Posterior vena cava (tissue), 2 donors: ENCODE measurements at regions not wholly inside any gene's neighbourhood (a gene's known extent, or its start where the extent isn't known, plus 50 kb on each side); places are given as distances from the start of the nearest gene placed in this dataset.

Experiments
- DNase-seq: peaks from one replicate; pipeline ENCODE4 v3.0.0-alpha.2; 2020; ENCODE audit warnings: low spot score
- intact Hi-C, 2 donors: fragments of 100-400 bp; cut with DNase I; formaldehyde crosslinking; loops; one replicate each; pipeline versions ENCODE4 v1.14.1 to v1.14.2; 2022 to 2023
- donor health status: DM: yes; HTN: yes; CAD: no.
- donor health status: DM: yes; HTN: yes; CAD: no.

DNA sequence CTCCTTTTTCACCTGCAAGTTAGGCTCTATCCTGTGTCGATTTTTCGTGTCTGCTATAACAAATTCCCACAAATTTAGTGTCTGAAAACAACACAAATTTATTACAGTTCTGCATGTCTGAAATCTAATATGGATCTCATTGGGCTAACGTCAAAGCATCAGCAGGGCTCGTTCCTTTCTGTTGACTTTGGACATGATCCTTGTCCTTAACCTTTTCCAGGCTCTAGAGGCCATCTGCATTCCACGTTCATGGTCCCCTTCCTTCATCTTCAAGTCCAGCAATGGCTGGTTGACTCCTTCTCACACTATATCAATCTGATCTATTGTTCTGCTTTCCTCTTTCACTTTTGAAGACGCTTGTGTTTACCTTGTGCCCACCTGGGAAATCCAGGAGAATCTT lies 165.7 kb upstream of the RARB start:
- intact Hi-C loops, result no loop called here
- DNase-seq, result no peak

DNA sequence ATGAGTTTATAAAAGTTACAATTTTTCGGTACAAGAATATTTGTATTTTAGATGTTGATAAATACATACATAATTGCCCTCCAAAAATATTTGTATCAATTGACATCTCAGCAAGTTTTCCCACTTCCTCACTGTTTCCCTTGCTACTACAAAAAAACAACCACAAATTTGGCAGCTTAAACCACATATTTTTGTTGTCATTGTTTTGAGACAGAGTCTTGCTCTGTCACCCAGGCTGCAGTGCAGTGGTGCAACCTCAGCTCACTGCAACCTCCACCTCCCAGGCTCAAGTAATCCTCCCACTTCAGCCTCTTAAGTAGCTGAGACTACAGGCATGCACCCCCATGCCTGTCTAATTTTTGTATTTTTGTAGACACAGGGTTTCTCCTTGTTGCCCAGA lies 162.8 kb upstream of the RARB start:
- intact Hi-C loops, result no loop called here
- DNase-seq, result no peak

DNA sequence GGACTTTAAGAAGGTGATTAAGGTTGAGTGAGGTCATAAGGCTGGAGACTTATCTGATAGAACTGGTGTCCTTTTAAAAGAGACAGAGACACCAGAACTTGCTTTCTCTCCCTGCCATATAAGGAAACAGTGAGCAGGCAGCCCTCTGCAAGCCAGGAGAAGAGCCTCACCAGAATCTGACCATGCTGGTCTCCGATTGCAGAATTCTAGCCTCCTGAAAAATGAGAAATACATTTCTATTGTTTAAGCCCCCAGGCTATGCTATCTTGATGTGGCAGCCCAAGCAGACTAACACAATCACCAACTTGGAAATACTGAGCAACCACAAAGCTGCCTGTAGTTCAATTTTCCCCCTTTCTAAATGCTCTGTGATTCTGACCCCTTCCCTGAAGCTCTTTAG lies 161.4 kb upstream of the RARB start:
- intact Hi-C loops, result no loop called here
- no peak for DNase-seq

DNA sequence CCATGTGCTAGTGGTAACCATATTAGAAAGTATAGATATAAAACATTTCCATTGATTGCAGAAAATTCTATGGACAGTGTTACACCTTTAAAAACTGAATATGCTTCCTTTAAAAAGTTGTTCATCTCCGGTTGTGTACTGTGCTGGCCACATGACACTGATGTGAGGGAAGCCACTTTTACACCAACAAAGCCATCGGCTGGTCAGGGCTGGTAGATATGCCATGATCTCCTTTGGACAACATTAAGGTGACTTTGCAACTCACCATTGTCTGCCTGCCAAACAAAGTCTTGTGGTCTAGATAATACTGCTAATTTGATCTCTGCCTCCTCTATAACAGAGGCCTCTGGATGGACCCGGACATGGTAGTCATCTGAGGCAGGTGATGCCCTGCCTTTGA lies 156.0 kb upstream of the RARB start:
- intact Hi-C loops, result no loop called here
- no peak for DNase-seq

DNA sequence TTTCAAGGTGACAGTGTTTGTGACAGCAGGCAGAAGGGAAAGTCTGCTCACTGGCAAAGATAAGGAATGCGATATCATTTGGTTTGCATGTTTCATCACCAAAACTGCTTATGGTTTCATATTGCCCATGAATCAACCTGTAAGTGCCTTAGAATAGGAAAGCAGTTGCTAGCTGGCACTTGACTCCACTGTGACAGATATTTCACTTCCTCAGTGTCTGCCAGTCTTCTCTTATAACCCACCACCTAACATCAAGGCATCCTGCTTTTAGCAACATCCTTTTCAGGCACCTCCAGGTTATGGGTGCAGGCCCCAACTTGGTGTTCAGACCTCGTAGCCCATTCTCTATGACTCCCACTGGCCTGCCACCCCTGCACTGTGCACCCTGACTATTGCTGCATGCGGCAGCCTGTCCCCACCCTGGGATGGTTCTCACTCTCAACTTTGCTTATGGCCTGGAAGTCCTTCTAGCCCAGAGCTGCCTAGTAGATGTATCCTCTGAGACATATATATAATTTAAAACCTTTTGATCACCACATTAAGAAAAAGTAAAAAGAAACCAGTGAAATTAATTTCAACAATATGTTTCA lies 154.4 kb upstream of the RARB start:
- intact Hi-C loops, result no loop called here
- no peak for DNase-seq

DNA sequence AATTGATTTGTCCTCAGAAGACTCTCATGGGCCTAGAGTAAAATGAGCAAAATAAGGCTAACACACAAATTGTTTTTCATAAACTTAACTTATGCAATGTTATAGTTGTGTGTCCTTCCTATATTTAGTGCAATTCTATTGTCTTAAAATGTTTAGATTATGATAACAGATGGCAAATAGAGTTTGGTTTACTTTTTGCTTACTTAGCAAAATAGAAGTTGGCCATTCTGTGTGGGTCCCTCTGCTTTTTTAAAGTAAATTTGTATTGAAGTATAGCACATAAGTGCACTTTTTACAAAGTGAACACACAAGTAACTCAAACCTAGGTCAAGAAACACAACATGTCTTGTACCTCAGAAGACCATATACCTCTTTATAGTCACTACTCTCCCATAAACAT lies 150.6 kb upstream of the RARB start:
- no peak for DNase-seq

DNA sequence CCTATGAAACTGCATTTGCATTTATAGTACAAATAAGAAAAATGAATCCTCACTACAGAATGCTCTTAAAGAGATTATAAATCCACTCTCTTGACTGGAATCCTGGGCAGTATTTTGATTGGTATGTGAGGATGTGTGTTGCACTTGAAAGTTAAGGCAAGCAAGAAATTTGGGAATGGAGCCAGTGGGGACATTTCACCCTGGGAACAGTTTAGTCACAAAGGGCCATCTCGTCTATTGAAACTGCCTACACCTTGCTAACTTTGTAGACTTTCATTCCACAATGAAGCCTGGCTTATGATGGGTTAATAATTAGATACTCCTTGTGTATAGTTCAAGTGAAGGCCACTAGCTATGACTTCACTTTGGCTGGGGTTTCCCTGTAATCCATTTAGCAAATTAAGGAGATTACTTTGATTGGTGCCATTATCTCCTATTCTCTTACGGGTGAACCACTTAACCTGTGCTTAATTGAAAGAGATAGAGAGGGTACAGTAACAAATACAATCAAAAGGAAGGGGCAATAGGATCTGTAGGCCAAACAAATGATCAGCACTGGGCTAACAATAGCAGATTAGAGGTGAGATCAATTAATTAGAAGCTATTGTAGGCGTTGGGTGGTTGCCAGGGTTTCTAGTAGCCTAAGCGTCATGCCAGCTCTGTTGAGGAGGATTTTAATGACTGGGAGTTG lies 146.9 kb upstream of the RARB start:
- no peak for DNase-seq
- intact Hi-C loops, result no loop called here

More for the DNA sequence above, 150.6 kb upstream of the RARB start:
- intact Hi-C loops, result no loop called here

DNA sequence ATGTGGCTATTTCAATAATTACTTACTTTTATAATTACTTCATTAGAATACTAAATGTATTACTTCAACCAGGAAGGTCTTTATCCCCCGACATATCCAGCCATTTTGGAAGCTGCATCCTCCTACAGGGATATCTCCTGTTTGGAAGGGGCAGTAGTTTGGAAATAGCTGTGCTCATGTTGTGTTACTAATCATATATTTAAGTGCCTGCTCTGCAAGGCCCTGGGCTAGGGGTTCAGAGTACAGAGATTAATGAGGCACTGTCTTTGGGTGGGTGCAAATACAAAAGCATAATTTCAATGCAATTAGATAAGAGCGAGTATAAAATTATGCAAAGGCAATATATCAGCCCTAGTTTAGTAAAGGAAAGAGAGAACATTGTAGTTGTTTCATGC lies 146.3 kb upstream of the RARB start:
- intact Hi-C loops, result no loop called here
- no peak for DNase-seq

DNA sequence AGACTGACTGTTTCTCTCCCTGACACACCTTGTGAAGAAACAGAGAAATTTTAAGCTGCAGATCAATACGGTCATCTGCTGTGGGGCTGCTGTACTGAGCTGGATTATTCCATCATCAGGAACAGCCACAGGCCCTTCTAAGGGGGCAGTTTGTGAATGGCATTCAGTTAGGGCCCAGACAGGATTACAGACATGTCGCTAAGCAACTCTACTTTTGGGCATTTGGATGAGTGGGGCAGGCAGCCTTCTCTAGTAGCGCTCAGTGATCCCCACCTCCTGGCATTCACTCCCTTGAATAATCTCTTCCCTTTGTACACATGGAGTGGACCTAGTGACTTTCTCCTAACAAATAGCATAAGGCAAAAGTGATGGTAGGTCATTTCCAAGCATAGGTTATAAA lies 144.4 kb upstream of the RARB start:
- DNase-seq, result no peak
- intact Hi-C loops, result no loop called here

DNA sequence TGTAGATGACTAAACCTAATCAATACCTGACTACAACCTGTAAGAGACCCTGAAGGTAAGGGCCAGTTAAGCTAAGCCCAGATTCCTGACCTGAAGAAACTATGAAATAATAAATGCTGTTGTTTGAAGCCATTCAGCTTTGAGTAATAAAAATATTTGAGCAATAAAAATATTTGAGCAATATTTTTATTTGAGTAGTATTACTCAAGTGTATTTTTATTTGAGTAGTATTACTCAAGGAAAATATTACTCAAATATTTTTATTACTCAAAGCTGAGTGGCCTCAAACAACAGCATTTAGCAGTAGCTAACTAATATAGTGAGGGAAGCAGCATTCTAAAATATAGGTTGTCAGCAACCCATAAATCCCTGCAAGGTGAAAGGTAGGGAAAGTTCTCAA lies 143.8 kb upstream of the RARB start:
- no peak for DNase-seq
- intact Hi-C loops, result no loop called here

DNA sequence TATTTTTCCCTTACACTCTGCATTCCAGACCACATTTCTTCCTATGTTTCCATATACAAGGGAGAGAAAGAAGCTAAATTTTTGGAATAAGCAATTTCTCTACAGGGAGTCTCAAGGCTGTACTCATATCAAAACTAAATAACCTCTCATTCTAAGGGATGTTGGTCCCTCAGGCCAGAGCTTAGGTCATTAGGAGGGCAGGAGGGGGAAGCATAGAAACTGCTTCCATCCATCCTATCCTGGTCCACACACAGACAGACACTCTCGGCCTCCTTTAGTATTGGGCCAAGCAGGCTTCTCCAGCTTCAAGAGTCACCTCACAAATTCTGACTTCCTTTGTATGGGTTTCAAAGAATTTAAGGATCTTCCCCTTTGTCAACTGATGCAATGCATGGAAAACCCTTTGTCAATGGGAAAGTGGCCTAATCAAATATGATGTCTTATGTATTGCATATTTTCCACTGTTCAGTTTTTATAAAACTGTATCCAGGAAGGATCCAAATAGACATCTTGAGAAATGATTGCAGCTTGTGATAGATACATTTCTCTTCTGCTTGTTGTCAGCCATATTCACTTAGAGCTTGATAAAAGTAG lies 140.7 kb upstream of the RARB start:
- DNase-seq, result no peak
- intact Hi-C loops, result no loop called here

DNA sequence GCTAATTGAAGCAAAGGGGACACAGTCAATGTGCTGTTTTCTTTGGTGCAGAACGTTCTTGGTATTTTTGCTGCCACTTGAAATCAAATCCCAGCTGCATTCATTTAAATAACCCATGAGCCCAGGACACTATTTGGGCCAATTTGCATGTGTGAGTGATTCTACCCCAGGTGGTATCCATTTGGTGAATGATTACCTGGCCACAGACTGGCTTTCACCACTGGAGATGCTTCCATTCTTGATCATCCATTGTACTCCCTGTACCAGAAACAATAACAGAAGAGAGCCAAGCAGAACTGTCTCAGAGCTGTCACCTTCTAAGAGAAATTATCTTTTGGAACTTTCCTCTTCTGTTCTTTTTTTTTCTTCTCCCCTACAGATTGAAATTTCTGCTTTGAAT lies 139.7 kb upstream of the RARB start:
- intact Hi-C loops, result no loop called here
- DNase-seq, result no peak

DNA sequence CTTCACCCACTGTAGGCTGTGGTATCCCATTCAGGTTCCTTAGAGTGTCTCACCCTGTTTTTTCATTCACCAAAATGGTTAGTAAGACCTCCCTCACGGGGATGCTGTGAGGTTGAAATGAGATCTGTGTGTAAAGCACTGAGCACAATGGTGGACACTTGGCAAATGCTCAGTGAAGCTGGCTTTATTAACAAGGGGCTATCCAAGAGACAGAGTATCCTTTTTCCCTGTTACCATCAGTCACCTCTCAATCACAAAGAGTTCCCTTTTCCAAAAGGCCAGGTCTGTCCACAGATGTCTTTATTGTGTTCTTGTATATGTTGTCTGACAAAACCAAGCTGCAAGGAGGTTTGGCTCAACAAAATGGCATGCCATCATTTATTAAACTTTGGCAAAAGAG lies 138.9 kb upstream of the RARB start:
- intact Hi-C loops, result no loop called here
- no peak for DNase-seq

DNA sequence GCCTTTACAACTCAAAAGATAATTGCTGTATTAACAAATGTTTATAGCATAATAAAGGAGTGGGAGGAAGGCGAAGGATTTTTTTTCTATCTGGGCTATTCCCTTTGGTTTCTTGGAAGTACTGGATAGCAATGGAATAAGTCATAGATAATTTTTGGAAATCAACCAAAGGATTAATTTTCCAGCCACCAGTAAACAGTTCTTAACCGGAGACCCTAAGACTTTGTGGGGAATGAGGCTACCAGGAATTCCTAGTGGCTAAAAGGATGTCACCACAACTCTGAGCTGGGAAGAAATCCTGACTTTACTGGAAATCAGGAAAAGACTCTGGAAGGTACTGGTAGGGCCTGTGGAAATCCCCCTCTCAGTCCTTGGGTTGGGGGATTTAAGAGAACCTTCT lies 138.4 kb upstream of the RARB start:
- intact Hi-C loops, result no loop called here
- no peak for DNase-seq

DNA sequence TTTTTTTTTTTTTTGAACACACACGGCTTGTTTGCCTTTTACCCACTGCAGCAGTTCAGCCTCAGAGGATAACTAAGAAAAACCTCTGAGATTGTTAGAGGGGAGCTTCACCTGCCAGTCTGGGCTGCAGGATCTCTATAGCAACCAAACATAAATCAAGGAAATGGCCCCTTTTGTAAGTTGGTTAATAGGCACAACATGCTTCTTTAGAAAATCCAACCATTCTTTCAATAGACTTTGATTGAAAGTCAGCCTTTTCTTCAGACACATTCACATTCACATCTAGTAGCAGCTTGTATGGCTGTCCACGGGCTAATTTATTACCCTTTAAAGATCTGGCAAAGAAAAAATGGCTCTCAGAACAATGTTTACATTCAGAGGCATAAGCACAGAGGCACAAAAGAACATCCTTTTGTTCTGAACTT lies 136.6 kb upstream of the RARB start:
- intact Hi-C loops, result no loop called here
- DNase-seq, result no peak

DNA sequence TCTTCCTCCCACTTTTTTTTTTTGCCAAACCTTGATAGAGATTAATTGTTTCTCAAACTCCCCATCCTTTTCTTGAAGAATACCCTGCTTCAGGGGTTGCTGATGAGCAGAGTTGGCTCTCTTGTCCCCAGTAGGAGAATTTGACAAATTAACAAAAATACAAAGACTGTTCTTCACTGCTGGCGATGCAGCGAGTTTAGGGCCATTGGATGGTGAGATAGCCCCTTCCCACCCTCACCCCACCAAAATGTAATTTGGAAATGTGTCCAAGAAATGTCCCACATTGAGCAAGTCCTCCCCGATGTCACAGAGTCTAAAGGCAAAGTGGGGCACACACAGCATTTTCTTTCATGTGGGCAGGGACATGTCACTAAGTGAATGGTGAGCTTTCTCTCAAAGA lies 136.0 kb upstream of the RARB start:
- intact Hi-C loops, result no loop called here
- DNase-seq, result no peak

DNA sequence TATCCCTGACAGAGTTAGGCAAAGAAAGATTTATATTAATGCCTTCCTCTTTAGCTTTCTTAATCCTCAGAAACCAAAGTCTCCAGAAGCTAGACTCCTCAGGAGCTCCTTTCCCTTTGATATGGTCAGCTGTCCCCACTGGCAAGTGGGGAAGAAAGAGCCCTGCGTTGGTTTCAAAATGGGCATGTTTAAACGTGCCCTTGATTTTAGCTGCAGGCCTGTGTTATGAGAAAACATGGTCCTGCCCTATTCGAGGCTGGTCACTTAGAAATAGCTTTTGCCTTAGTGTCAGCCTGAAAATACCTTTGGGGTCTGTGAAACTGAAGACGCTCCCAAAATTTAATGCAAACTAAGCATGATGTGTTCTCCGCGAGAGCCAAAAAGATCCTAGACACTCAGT lies 135.5 kb upstream of the RARB start:
- intact Hi-C loops, result no loop called here
- DNase-seq, result no peak

DNA sequence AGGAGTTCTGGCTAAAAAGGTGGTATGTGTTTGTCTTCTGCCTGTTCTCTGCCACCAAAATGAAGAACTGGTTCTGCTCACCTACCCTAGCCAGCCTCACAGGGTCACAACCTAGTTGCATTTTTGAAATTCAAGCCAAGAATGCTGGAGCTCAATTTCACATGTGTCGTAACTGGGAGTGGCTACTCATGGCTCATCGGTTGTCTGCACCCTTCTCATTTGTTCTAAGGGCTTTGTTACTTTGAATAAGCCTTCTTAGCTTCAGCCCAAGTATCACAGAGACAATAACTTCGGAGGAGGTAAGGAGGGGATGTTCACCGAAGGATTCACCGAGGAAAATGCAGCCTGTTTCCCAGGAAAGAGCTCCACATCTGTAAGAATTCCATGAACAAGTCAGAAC lies 134.3 kb upstream of the RARB start:
- DNase-seq, result no peak
- intact Hi-C loops, result no loop called here

DNA sequence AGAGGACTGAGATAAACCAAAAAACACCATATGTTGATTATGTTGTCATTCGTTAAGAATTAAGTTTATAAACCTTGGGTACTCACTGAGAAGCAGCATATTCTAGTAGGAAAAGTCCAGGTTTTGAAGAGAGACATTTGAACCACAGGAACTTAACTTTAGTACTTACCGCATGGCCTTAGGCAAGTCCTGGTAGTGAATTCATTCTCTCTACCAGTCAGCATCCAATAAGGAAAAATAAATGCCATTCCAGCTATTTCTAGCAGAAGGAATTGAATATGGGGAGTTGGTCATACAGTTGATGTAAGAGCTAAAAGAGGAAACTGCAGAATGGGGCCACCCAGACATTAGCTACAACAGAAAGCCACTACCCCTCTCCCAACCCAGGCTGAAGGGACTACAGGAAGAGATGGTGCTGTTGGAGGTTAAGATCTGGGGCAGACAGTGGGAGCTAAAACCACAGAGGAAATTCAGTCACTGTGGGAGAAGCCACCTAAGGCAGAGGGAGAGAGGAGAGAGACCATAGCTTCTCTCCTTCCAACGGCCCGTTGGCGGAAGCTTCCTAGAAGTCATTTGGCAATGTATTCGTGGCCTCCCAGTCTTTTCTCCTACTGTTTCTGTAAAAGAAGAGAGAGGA lies 133.8 kb upstream of the RARB start:
- intact Hi-C loops, result no loop called here
- no peak for DNase-seq

DNA sequence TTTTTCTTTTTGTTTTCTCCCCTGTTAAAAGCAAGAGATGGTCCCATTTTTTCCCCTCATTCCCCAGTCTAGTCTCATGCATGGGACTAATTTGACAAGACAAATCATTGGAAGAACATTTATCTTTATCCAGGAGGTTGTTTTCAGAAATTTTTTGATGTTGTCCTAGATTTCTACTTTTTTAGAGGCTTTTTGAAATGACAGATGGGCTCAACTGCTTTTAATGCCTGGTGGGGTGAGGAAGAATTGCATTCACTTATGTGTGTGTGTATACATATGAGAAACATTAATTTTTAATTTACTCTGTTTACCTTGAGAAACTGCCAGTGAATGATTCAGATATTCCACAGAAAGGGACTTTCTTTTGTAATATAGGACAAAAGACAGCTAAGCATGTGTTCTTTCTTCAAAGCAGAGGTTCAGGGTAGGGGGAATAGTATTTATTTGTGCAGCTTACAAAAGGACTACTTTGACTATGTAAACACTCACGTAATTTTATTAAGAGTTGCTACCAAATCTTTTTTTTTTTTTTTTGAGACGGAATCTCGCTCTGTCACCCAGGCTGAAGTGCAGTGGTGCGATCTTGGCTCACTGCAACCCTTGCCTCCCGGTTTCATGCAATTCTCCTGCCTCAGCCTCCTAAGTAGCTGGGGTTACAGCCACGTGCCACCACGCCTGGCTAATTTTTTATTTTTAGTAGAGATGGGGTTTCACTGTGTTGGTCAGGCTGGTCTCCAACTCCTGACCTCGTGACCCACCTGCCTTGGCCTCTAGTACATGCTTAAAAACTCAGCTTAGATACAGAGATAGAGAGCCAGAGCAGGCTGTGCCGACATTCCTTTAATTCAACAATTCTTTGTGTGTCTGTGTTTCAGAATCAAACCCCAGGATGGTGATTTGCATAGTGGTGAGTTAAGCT lies 130.1 kb upstream of the RARB start:
- intact Hi-C loops, result no loop called here
- DNase-seq, result no peak
